ENCODE measurements at regions not wholly inside any gene's neighbourhood (a gene's known extent, or its start where the extent isn't known, plus 50 kb on each side); places are given as distances from the start of the nearest gene placed in this dataset.

DNA sequence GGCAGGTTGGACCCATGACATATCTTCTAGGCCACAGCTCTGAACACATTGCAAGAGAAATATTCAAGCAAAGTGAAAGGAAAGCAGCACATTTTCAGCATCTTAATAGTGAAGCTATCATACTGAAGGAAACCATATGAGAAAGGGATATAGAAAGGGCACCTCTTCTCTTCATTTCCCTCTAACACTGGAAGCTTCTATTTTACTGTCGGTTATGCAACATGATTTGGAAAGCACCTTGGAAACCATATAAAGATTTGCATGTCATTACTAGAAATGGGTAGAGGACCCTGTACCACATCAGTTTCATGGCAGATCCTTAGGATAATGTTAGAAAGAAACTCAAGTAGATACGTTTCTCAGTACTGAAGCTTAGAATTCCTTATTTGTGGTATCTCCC lies 70.5 kb upstream of the HMGN3 start:
- DNase-seq: no peak

DNA sequence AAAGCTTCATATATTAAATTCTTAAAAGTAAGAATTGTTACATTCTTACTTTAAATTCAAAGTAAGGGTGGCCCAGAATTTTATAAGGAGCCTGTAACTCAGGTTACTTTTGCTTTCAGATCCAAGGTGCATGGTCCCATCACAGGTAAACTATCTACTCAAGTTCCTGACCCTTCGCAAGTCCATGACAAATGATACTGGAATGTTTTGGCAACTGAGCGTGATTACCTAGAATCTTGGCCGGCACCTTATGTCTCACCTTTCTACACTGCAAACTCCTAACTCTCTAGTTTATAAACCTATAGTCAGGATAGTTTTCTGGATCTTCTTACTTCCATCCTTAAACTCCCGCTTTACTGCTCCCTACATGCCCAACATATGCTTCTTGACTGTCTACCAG lies 67.9 kb upstream of the HMGN3 start:
- no peak for DNase-seq

DNA sequence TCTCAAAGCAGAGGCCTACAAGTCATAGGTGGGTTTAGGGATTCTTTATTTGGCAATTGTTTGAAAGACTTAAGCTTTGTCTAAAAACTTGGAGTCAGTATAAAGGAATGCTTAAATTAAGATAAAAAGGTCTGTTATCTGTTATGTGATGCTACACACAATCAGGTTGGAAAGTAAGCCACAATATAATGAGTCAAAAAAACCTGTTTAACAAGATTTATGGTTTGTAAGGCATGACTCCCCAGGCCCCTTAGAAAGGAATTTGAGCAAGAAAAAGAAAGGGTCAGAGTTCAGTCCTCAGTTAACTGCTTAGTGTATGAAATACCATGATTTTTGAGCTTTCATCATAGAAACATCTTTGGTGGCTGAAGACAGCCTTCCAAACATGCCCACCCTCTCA lies 66.8 kb upstream of the HMGN3 start:
- DNase-seq: no peak

GRCh38 chr6:79296211-79296610 lies 61.7 kb upstream of the HMGN3 start:
- DNase-seq: no peak

Measured in muscle of arm (tissue), 1 donor.